SK-N-MC (cell line): ENCODE measurements at regions not wholly inside any gene's neighbourhood (a gene's known extent, or its start where the extent isn't known, plus 50 kb on each side); places are given as distances from the start of the nearest gene placed in this dataset.

Experiments used
- EZH2 ChIP-seq: fragments of 200-600 bp; sonication (generic); IDR thresholded peaks from one replicate; pipeline ENCODE4 v1.6.1; 2017; ENCODE audit warnings: antibody characterized with exemption
- POLR2AphosphoS5 ChIP-seq: IDR thresholded peaks from 2 replicates; pipeline ENCODE4 v1.6.1; 2012; ENCODE audit warnings: mild to moderate bottlenecking, low read depth, low read length, borderline replicate concordance

DNA sequence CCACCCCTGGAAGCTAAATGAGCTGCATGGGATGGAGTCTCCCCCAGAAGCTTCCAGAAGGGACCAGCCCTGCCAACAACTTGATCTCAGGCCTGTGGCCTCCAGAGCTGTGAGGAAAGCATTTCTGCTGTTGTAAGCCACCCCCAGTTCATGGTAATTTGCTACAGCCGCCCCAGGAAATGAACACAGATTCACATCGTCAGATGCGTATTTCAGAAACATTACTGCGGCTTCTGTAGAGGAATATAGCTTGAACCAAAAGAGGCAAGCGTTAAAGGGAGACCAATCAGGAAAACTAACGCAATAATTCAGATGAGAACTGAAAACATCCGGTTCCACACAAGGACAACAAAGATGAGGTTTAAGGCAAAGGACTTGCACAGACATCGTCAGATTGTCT is 128.4 kb upstream of the TBL1X start:
- TF ChIP-seq EZH2 (no peak), POLR2AphosphoS5 (no peak)
